ENCODE measurements at regions not wholly inside any gene's neighbourhood (a gene's known extent, or its start where the extent isn't known, plus 50 kb on each side); places are given as distances from the start of the nearest gene placed in this dataset.

DNA sequence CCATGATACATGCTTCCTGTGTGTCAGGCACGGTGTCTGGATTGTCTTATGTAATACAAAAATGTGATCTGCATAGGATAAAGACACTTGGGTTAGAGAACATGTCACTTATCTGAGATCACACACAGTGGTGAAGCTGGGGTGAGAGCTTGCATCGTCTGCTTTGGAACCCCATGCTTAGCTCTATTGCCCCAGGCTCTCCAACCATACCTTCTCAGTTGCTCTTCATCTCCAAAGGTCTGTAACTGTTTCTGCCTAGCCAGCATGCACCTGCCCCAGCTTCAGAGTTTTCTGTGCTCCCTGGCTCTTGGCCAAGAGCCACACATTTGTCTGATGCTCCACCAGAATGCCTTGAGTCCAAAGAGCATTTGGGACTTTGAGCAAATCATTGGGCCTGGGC, 93.9 kb upstream of the COG2 start:
- DNase-seq (ENCODE audit: insufficient read length, low spot score): no peak
- FAIRE-seq: no peak

DNA sequence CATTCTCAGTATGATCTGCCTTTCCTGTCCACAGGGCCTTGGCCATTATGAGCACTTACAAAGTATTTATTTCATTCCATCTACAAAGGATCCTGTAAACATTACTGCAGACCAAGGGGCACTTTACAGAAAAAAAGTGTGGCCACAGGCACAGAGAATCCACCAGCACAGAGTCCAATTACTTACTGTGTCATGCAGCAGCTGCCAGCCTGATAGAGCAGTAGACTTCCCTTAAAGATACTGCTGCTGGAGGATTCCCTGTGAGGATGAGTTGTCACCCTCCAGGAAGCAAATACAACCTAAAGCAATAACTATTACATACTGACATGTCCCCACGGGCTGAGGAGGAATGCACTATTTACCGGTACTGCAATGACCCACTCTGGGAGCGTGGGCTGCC, 97.1 kb upstream of the COG2 start:
- FAIRE-seq (no peak), DNase-seq (ENCODE audit: insufficient read length, low spot score) (no peak)
- TF ChIP-seq POLR2AphosphoS5 (IDR thresholded peaks at IDR 0.05; ENCODE audit: low read depth, low read length) (no peak), POU2F2 (IDR thresholded peaks at IDR 0.05; ENCODE audit: low read depth, low read length) (no peak), TAF1 (IDR thresholded peaks at IDR 0.05; ENCODE audit: low read depth, low read length) (no peak), PAX5 (IDR thresholded peaks at IDR 0.05; ENCODE audit: insufficient read depth, low read length, severe bottlenecking) (no peak), POLR2A (IDR thresholded peaks at IDR 0.05; ENCODE audit: low read depth, low read length) (no peak), SPI1 (IDR thresholded peaks at IDR 0.05; ENCODE audit: low read depth, low read length) (no peak)

More for the DNA sequence above, 93.9 kb upstream of the COG2 start:
- TF ChIP-seq SPI1 (IDR thresholded peaks at IDR 0.05; ENCODE audit: low read depth, low read length): no peak
- no peak for TF ChIP-seq POLR2AphosphoS5 (IDR thresholded peaks at IDR 0.05; ENCODE audit: low read depth, low read length)
- TF ChIP-seq PAX5 (IDR thresholded peaks at IDR 0.05; ENCODE audit: insufficient read depth, low read length, severe bottlenecking): no peak
- TF ChIP-seq POU2F2 (IDR thresholded peaks at IDR 0.05; ENCODE audit: low read depth, low read length): no peak
- no peak for TF ChIP-seq TAF1 (IDR thresholded peaks at IDR 0.05; ENCODE audit: low read depth, low read length)
- no peak for TF ChIP-seq POLR2A (IDR thresholded peaks at IDR 0.05; ENCODE audit: low read depth, low read length)

DNA sequence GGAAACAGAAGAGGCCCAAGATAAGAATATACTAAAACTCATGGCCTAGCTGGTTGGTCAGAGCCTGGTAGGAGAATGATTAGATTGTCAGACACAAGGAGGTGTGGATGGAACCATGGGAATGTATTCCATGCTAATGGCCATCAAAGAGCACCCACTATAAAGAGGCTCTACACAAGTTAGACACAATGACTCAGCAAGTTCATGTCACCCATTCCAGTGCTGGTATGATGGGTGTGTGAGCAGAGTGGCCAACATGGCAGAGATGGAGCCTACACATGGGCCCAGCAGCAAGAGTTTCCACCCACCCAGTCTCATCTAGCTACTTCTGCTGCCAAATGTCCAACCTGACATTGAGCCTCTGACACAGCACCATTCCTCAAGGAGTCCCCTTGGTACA, 97.5 kb upstream of the COG2 start:
- DNase-seq (ENCODE audit: insufficient read length, low spot score) (no peak), FAIRE-seq (no peak)
- TF ChIP-seq POLR2A (IDR thresholded peaks at IDR 0.05; ENCODE audit: low read depth, low read length): no peak
- TF ChIP-seq POLR2AphosphoS5 (IDR thresholded peaks at IDR 0.05; ENCODE audit: low read depth, low read length): no peak
- no peak for TF ChIP-seq TAF1 (IDR thresholded peaks at IDR 0.05; ENCODE audit: low read depth, low read length)

DNA sequence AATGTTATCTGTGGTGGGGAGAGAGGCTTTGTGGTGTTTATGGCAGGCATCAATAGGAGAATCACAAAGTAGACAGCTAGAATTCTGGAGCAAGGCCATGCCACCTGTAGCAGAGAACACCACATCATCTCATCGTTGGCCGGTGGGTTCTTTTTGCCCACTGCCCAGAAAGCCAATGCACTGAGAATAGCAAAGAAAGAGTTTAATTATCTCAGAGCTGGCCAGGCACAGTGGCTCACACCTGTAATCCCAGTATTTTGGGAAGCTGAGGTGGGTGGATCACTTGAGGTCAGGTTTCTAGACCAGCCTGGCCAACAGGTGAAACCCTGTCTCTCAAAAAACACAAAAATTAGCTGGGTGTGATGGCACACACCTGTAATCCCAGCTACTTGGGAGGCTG, 99.2 kb upstream of the COG2 start:
- DNase-seq (ENCODE audit: insufficient read length, low spot score): no peak
- no peak for TF ChIP-seq POLR2AphosphoS5 (IDR thresholded peaks at IDR 0.05; ENCODE audit: low read depth, low read length)
- TF ChIP-seq POLR2A (IDR thresholded peaks at IDR 0.05; ENCODE audit: low read depth, low read length): no peak
- TF ChIP-seq SPI1 (IDR thresholded peaks at IDR 0.05; ENCODE audit: low read depth, low read length): no peak
- TF ChIP-seq PAX5 (IDR thresholded peaks at IDR 0.05; ENCODE audit: insufficient read depth, low read length, severe bottlenecking): no peak
- TF ChIP-seq TAF1 (IDR thresholded peaks at IDR 0.05; ENCODE audit: low read depth, low read length): no peak
- no peak for TF ChIP-seq POU2F2 (IDR thresholded peaks at IDR 0.05; ENCODE audit: low read depth, low read length)
- FAIRE-seq: no peak

DNA sequence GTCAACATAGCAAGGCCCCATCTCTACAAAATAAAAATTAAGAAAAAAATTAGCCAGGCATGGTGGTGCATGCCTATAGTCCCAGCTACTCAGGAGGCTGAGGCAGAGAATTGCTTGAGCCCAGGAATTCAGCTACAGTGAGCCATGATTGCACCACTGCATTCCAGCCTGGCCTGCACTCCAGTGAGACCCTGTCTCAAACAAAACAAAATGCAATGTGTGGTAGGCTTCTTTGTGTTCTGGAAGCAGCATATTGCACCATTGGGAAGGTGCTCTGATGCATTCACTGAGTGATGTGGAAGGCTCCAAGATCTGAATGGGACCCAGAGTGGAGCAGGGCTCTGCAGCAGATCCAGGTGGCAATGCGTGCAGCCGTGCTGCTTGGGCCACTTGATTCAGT, 99.6 kb upstream of the COG2 start:
- no peak for TF ChIP-seq POU2F2 (IDR thresholded peaks at IDR 0.05; ENCODE audit: low read depth, low read length)
- TF ChIP-seq POLR2AphosphoS5 (IDR thresholded peaks at IDR 0.05; ENCODE audit: low read depth, low read length): no peak
- TF ChIP-seq PAX5 (IDR thresholded peaks at IDR 0.05; ENCODE audit: insufficient read depth, low read length, severe bottlenecking): no peak
- no peak for FAIRE-seq
- no peak for DNase-seq (ENCODE audit: insufficient read length, low spot score)

DNA sequence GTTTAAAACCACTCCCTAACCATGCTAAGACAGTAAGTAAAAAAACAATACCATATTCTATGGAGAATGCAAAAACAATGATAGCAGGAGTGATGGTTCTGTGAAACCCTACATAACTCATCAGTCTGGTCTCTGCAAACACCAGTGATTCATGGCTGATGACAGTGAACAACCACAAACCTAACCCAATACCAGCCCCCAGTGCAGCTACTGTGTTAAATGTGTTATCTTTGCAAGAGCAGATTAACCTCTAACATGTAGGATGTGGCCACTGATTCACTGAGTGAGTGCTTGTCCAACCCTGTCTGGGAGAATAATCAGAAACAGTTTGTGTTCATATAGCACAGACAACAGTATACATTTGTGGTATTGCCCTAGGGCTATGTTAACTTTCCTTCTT, 100.2 kb upstream of the COG2 start:
- FAIRE-seq (no peak), DNase-seq (ENCODE audit: insufficient read length, low spot score) (no peak)
- TF ChIP-seq POU2F2 (IDR thresholded peaks at IDR 0.05; ENCODE audit: low read depth, low read length) (no peak), POLR2A (IDR thresholded peaks at IDR 0.05; ENCODE audit: low read depth, low read length) (no peak), SPI1 (IDR thresholded peaks at IDR 0.05; ENCODE audit: low read depth, low read length) (no peak), TAF1 (IDR thresholded peaks at IDR 0.05; ENCODE audit: low read depth, low read length) (no peak), PAX5 (IDR thresholded peaks at IDR 0.05; ENCODE audit: insufficient read depth, low read length, severe bottlenecking) (no peak), POLR2AphosphoS5 (IDR thresholded peaks at IDR 0.05; ENCODE audit: low read depth, low read length) (no peak)

DNA sequence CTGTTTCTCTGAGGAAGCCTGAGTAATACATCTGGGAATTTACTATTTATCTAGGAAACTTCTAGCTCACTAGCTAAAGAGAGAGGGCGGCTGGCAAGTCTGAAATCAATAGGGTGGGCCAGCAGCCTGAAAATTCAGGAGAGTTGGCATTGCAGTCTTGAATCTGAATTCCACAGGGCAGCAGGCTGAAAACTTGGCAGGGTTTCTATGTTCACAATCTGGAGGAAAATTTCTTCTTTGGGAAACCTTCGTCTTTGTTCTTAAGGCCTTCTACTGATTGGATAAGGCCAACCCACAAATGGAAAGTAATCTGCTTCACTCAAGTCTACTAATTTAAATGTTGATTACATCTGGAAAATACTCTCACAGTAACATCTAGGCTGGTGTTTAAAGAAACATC, 101.0 kb upstream of the COG2 start:
- no peak for TF ChIP-seq POLR2A (IDR thresholded peaks at IDR 0.05; ENCODE audit: low read depth, low read length)
- no peak for TF ChIP-seq POU2F2 (IDR thresholded peaks at IDR 0.05; ENCODE audit: low read depth, low read length)
- TF ChIP-seq SPI1 (IDR thresholded peaks at IDR 0.05; ENCODE audit: low read depth, low read length): no peak
- DNase-seq (ENCODE audit: insufficient read length, low spot score) (no peak), FAIRE-seq (no peak)

DNA sequence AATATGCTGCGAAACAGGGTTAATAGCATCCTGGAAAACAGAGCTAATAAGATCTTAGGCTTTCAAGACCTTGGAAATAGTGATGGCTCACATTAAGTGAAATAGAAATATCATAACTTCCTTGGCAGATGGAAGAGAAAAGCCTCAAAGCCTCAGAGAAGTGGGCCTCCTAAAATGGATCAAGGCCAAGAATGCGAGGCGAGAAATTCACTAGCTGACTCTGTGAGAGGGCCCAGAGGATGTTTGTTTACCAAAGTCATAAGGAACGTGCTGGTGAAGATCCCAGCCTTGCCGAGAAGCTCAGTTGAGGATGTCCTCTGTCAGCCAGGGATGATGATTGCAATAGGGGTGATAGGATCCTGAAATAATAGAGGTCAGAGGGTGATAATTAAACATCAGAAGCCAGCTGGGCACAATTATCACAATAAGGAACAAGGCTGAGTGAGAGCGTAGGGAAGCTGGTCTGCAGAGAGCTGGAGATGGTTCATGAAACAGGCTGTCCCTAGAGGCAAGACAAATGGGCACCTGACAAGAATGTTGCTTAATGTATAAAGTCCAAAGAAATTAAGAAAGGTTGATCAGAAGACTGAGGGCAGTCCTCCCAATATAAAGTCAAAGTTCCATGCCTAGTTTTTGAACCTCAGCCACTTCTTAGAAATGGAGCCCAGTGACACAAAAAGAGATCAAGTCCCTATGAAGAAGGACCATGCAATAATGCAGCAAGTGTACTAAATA, 101.7 kb upstream of the COG2 start:
- FAIRE-seq (no peak), DNase-seq (ENCODE audit: insufficient read length, low spot score) (no peak)
- TF ChIP-seq PAX5 (IDR thresholded peaks at IDR 0.05; ENCODE audit: insufficient read depth, low read length, severe bottlenecking): no peak
- TF ChIP-seq SPI1 (IDR thresholded peaks at IDR 0.05; ENCODE audit: low read depth, low read length): no peak
- TF ChIP-seq POLR2A (IDR thresholded peaks at IDR 0.05; ENCODE audit: low read depth, low read length): no peak
- no peak for TF ChIP-seq POU2F2 (IDR thresholded peaks at IDR 0.05; ENCODE audit: low read depth, low read length)
- TF ChIP-seq TAF1 (IDR thresholded peaks at IDR 0.05; ENCODE audit: low read depth, low read length): no peak
- no peak for TF ChIP-seq POLR2AphosphoS5 (IDR thresholded peaks at IDR 0.05; ENCODE audit: low read depth, low read length)

DNA sequence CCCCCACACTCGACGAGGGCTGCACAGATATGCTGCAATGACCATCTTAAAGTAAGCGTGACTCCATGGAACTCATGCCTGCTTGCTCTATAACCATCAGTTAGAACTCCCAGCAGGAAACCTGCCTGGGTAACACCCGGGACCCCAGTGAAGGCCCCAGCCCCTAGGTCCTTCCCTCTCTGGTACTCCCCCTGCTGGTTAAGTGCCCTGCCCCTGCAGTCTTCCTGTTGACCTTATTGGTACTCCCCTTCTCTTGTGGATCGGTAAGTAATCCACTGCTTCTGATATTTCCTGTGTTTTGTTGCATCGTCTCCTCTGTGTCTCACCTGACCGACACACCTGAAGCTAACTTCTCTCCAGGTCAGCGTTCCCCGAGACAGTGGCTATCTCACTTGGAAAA, 104.8 kb upstream of the COG2 start:
- no peak for DNase-seq (ENCODE audit: insufficient read length, low spot score)
- FAIRE-seq: no peak

DNA sequence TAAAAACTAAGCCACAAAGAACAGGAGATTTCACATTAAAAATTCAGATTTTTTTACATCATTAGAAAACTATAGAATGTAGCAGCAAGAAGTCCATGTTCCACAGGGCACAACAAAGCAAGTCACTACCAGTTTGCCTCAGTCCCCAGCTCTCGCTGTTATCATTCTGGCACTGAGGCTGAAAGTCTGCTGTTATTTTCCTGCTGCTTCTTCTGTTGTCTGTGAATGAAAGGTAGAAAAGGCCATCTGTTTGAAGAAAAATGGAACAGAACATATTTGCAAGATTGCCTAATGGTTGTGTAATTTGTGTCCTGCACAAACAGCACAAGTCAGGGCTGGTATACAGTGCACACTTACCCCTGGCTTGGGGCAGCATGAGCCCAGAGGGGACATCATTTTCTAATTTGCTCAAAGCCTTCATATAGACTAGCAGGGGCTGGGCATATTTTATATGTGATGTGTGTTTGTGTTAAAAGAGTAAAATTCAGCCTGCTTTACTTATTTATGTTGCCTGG, 105.6 kb upstream of the COG2 start:
- no peak for TF ChIP-seq POLR2A (IDR thresholded peaks at IDR 0.05; ENCODE audit: low read depth, low read length)
- TF ChIP-seq POLR2AphosphoS5 (IDR thresholded peaks at IDR 0.05; ENCODE audit: low read depth, low read length): no peak
- no peak for TF ChIP-seq POU2F2 (IDR thresholded peaks at IDR 0.05; ENCODE audit: low read depth, low read length)
- no peak for TF ChIP-seq TAF1 (IDR thresholded peaks at IDR 0.05; ENCODE audit: low read depth, low read length)
- no peak for TF ChIP-seq PAX5 (IDR thresholded peaks at IDR 0.05; ENCODE audit: insufficient read depth, low read length, severe bottlenecking)
- TF ChIP-seq SPI1 (IDR thresholded peaks at IDR 0.05; ENCODE audit: low read depth, low read length): no peak
- DNase-seq (ENCODE audit: insufficient read length, low spot score) (no peak), FAIRE-seq (no peak)

More for the DNA sequence above, 104.8 kb upstream of the COG2 start:
- TF ChIP-seq POU2F2 (IDR thresholded peaks at IDR 0.05; ENCODE audit: low read depth, low read length) (no peak), SPI1 (IDR thresholded peaks at IDR 0.05; ENCODE audit: low read depth, low read length) (no peak), POLR2AphosphoS5 (IDR thresholded peaks at IDR 0.05; ENCODE audit: low read depth, low read length) (no peak), TAF1 (IDR thresholded peaks at IDR 0.05; ENCODE audit: low read depth, low read length) (no peak), PAX5 (IDR thresholded peaks at IDR 0.05; ENCODE audit: insufficient read depth, low read length, severe bottlenecking) (no peak), POLR2A (IDR thresholded peaks at IDR 0.05; ENCODE audit: low read depth, low read length) (no peak)
